GM12878 (cell line): ENCODE measurements at regions not wholly inside any gene's neighbourhood (a gene's known extent, or its start where the extent isn't known, plus 50 kb on each side); places are given as distances from the start of the nearest gene placed in this dataset.

Experiments used
- ATAC-seq: fragments of 200-7000 bp; cut with Tn5 transposase; 3 replicates; pipeline ENCODE4 v1.9.1; 2020; ENCODE audit warnings: mild to moderate bottlenecking, moderate library complexity
- BruUV-seq: library from RNA; stranded (reverse); fragments of 400-500 nt; replicated peaks from 2 replicates; lab custom pipeline; 2021; lab: Mats Ljungman, UMichigan
- CTCF ChIA-PET: fragments of 300-600 bp; sonication (Branson Sonifier 250); formaldehyde crosslinking; extraction: SDS; loops from one replicate; lab custom pipeline; 2021; ENCODE audit warnings: inconsistent platforms; lab: Yijun Ruan, JAX
- POLR2A ChIA-PET: fragments of 350-600 bp; formaldehyde crosslinking; extraction: SDS; loops from one replicate; lab custom pipeline; 2021; ENCODE audit warnings: inconsistent platforms; lab: Charles Lee
- RAD21 ChIA-PET: fragments of 300-600 bp; sonication (Branson Sonifier 250); formaldehyde crosslinking; loops from one replicate; lab custom pipeline; 2023; ENCODE audit warnings: antibody characterized with exemption; ENCODE audit not compliant: unreplicated experiment; lab: Charles Lee
- SMC1A ChIA-PET: fragments of 300-600 bp; sonication (Branson Sonifier 250); formaldehyde crosslinking; loops from one replicate; lab custom pipeline; 2023; ENCODE audit not compliant: unreplicated experiment, uncharacterized antibody; lab: Charles Lee
- DNase-seq: peaks from one replicate; pipeline ENCODE4 v3.0.0-alpha.2; 2011; ENCODE audit warnings: low read depth, low spot score
- FAIRE-seq: peaks from 3 replicates; lab custom pipeline; 2011; peaks lifted over from hg19 to GRCh38; lab: Jason Lieb, UNC
- H2AFZ ChIP-seq: 2 replicates; pipeline ENCODE4 v1.6.0; 2011; ENCODE audit warnings: low read depth, low read length, control low read depth; ENCODE audit not compliant: control insufficient read depth
- H3K27ac ChIP-seq: 2 replicates; pipeline ENCODE4 v1.5.1; 2011; ENCODE audit warnings: control low read depth; ENCODE audit not compliant: control insufficient read depth, insufficient read depth
- H3K27me3 ChIP-seq, 2 experiments: replicated peaks in 1 of 2; 2 replicates each; pipeline versions ENCODE4 v1.6.0 to v1.6.1; 2011; ENCODE audit warnings: low read length in 1 of 2; ENCODE audit not compliant: control insufficient read depth in 2 of 2, insufficient read depth in 2 of 2
- H3K36me3 ChIP-seq, 2 experiments: 2 replicates each; pipeline ENCODE4 v1.5.1; 2011; ENCODE audit warnings: low read length in 1 of 2; ENCODE audit not compliant: control insufficient read depth in 2 of 2, insufficient read depth in 2 of 2
- H3K4me1 ChIP-seq: 2 replicates; pipeline ENCODE4 v1.6.1; 2011; ENCODE audit warnings: mild to moderate bottlenecking, low read length, moderate library complexity, mixed read lengths; ENCODE audit not compliant: control insufficient read depth, insufficient read depth
- H3K4me2 ChIP-seq: 2 replicates; pipeline ENCODE4 v1.6.0; 2011; ENCODE audit warnings: control low read depth; ENCODE audit not compliant: control insufficient read depth, insufficient read depth
- H3K4me3 ChIP-seq: fragments of 200-600 bp; sonication (generic); 2 replicates; pipeline ENCODE4 v1.5.1; 2016
- H3K79me2 ChIP-seq: 2 replicates; pipeline ENCODE4 v1.6.0; 2011; ENCODE audit warnings: low read length; ENCODE audit not compliant: control insufficient read depth, insufficient read depth
- H3K9ac ChIP-seq: 2 replicates; pipeline ENCODE4 v1.8.0; 2011; ENCODE audit warnings: low read length, control low read depth, mixed read lengths; ENCODE audit not compliant: control insufficient read depth, insufficient read depth
- H3K9me3 ChIP-seq: replicated peaks from 3 replicates; pipeline ENCODE4 v1.5.1; 2011; ENCODE audit warnings: mild to moderate bottlenecking, low read length; ENCODE audit not compliant: control insufficient read depth, insufficient read depth
- H4K20me1 ChIP-seq: 2 replicates; pipeline ENCODE4 v1.6.0; 2011; ENCODE audit not compliant: control insufficient read depth, insufficient read depth
- BCL11A ChIP-seq: IDR thresholded peaks from 2 replicates; pipeline ENCODE4 v1.6.1; 2011; ENCODE audit warnings: low read depth, low read length
- GATAD2B ChIP-seq: fragments of 450-650 bp; conservative IDR thresholded peaks from 2 replicates; pipeline ENCODE4 v1.6.1; 2017; ENCODE audit warnings: low read depth, mild to moderate bottlenecking, moderate library complexity
- PRDM15 ChIP-seq: fragments of 450-650 bp; formaldehyde crosslinking; IDR thresholded peaks from 2 replicates; pipeline ENCODE4 v1.4.0; 2020; ENCODE audit warnings: mild to moderate bottlenecking, moderate library complexity
- SP1 ChIP-seq: IDR thresholded peaks from one replicate; pipeline ENCODE4 v1.6.1; 2011; ENCODE audit warnings: low read depth, low read length
- ZNF384 ChIP-seq: IDR thresholded peaks from 2 replicates; pipeline ENCODE4 v1.6.1; 2012; ENCODE audit warnings: low read depth, mild to moderate bottlenecking, low read length, improper control_type of control experiment, borderline replicate concordance
- WGBS: methylation state at CpG from one replicate; pipeline ENCODE4 v1.1.6; 2016; ENCODE audit warnings: low lambda C conversion rate; ENCODE audit not compliant: insufficient replicate concordance, insufficient coverage; ENCODE audit errors: missing lambda C conversion rate; 5-methylcytosine and 5-hydroxymethylcytosine counted together
- in situ Hi-C: fragments of 300-500 bp; cut with MboI; formaldehyde crosslinking; loops from 9 replicates; pipeline ENCODE4 v1.14.3; 2018; ENCODE audit warnings: mixed read lengths
- intact Hi-C: fragments of 100-400 bp; cut with micrococcal nuclease; formaldehyde crosslinking; loops from one replicate; pipeline ENCODE4 v1.14.2; 2022; ENCODE audit not compliant: unreplicated experiment
- TF ChIP-seq, protein P1 (sequence below): fragments of 150-350 bp; IDR thresholded peaks from 2 replicates; pipeline ENCODE4 v1.6.1; 2016; ENCODE audit warnings: low read depth, low read length
- TF ChIP-seq, protein P2 (sequence below): IDR thresholded peaks from 2 replicates; pipeline ENCODE4 v1.6.1; 2012; ENCODE audit warnings: improper control_type of control experiment, low read depth, low read length; ENCODE audit not compliant: insufficient replicate concordance

DNA sequence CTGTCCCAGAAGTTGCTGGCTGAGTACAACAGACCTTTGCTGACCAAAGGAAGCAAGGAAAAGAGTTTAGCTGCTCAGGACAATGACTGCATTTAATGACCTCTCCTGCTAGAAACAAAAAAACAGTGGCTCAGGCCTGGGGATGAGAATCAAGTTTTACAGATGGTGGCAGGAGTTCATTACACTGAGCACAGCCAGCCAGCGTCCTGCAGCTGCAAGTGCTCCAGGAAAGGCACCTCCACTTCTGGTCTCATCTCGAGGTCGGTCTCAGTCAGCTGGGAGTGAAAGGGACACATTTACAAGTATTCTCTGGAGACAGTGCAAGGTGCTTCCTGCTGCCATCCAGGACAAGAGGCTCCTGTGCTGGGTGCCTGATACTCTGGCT, 362.7 kb downstream of the THBS2 start (continued):
- TF ChIP-seq, protein P1, sequence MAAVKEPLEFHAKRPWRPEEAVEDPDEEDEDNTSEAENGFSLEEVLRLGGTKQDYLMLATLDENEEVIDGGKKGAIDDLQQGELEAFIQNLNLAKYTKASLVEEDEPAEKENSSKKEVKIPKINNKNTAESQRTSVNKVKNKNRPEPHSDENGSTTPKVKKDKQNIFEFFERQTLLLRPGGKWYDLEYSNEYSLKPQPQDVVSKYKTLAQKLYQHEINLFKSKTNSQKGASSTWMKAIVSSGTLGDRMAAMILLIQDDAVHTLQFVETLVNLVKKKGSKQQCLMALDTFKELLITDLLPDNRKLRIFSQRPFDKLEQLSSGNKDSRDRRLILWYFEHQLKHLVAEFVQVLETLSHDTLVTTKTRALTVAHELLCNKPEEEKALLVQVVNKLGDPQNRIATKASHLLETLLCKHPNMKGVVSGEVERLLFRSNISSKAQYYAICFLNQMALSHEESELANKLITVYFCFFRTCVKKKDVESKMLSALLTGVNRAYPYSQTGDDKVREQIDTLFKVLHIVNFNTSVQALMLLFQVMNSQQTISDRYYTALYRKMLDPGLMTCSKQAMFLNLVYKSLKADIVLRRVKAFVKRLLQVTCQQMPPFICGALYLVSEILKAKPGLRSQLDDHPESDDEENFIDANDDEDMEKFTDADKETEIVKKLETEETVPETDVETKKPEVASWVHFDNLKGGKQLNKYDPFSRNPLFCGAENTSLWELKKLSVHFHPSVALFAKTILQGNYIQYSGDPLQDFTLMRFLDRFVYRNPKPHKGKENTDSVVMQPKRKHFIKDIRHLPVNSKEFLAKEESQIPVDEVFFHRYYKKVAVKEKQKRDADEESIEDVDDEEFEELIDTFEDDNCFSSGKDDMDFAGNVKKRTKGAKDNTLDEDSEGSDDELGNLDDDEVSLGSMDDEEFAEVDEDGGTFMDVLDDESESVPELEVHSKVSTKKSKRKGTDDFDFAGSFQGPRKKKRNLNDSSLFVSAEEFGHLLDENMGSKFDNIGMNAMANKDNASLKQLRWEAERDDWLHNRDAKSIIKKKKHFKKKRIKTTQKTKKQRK = no peak
- TF ChIP-seq, all 136 proteins: peak for 0

- WGBS = 45% methylated on average over 26 of the region's 26 CpGs
- no peak overlapping the region for H2AFZ ChIP-seq
- H3K27me3 ChIP-seq = no peaks in the 10 kb centered on the region
- CTCF ChIA-PET = no interaction called here
- SMC1A ChIA-PET = no interaction called here
- no peak overlapping the region for H3K4me2 ChIP-seq
- intact Hi-C loops (no loop called here), in situ Hi-C loops (loop anchor here (5.0 kb wide), 1 partner anchor 1637 kb away; no protein-coding TSS in a partner anchor)
- POLR2A ChIA-PET = no interaction called here
- H3K36me3 ChIP-seq = no peaks in the 10 kb centered on the region
- FAIRE-seq (no peak), ATAC-seq (no peak), DNase-seq (no peak)
- no peaks in the 10 kb centered on the region for H3K9me3 ChIP-seq
- H3K27ac ChIP-seq = no peak overlapping the region
- no TSS peak for BruUV-seq
- no peaks in the 10 kb centered on the region for H3K4me1 ChIP-seq
- H3K9ac ChIP-seq = no peak overlapping the region
- TF ChIP-seq GATAD2B (no peak), PRDM15 (no peak), BCL11A (no peak), ZNF384 (no peak), SP1 (no peak)
- TF ChIP-seq, protein P2, sequence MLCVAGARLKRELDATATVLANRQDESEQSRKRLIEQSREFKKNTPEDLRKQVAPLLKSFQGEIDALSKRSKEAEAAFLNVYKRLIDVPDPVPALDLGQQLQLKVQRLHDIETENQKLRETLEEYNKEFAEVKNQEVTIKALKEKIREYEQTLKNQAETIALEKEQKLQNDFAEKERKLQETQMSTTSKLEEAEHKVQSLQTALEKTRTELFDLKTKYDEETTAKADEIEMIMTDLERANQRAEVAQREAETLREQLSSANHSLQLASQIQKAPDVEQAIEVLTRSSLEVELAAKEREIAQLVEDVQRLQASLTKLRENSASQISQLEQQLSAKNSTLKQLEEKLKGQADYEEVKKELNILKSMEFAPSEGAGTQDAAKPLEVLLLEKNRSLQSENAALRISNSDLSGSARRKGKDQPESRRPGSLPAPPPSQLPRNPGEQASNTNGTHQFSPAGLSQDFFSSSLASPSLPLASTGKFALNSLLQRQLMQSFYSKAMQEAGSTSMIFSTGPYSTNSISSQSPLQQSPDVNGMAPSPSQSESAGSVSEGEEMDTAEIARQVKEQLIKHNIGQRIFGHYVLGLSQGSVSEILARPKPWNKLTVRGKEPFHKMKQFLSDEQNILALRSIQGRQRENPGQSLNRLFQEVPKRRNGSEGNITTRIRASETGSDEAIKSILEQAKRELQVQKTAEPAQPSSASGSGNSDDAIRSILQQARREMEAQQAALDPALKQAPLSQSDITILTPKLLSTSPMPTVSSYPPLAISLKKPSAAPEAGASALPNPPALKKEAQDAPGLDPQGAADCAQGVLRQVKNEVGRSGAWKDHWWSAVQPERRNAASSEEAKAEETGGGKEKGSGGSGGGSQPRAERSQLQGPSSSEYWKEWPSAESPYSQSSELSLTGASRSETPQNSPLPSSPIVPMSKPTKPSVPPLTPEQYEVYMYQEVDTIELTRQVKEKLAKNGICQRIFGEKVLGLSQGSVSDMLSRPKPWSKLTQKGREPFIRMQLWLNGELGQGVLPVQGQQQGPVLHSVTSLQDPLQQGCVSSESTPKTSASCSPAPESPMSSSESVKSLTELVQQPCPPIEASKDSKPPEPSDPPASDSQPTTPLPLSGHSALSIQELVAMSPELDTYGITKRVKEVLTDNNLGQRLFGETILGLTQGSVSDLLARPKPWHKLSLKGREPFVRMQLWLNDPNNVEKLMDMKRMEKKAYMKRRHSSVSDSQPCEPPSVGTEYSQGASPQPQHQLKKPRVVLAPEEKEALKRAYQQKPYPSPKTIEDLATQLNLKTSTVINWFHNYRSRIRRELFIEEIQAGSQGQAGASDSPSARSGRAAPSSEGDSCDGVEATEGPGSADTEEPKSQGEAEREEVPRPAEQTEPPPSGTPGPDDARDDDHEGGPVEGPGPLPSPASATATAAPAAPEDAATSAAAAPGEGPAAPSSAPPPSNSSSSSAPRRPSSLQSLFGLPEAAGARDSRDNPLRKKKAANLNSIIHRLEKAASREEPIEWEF = no peak
- H4K20me1 ChIP-seq = no peaks in the 10 kb centered on the region
- H3K79me2 ChIP-seq = no peaks in the 10 kb centered on the region
- H3K4me3 ChIP-seq = no peak overlapping the region
- RAD21 ChIA-PET = no interaction called here
These were observed 363.2 kb downstream of the THBS2 start for GRCh38 chr6:168890306-168890980.
